GM19467 (cell line): ENCODE measurements at regions not wholly inside any gene's neighbourhood (a gene's known extent, or its start where the extent isn't known, plus 50 kb on each side); places are given as distances from the start of the nearest gene placed in this dataset.
"Not testable (repeated sequence)": the region's sequence is repeated elsewhere in the genome, so short reads cannot be mapped to it uniquely, and the experiment has no call there.

Experiments
- ATAC-seq: cut with Tn5 transposase; IDR thresholded peaks from one replicate; pipeline ENCODE4 v1.9.1; 2021; ENCODE audit warnings: mild to moderate bottlenecking, moderate library complexity; ENCODE audit not compliant: unreplicated experiment

GRCh38 chr12:128026696-128027574 is 240.0 kb upstream of the TMEM132C start:
- no peak for ATAC-seq

- ATAC-seq: no peak
Observed at GRCh38 chr12:128033473-128033872, 233.5 kb upstream of the TMEM132C start.

- no peak for ATAC-seq
Observed at GRCh38 chr12:128040971-128041370, 226.0 kb upstream of the TMEM132C start.

- ATAC-seq: not testable (repeated sequence)
Observed at GRCh38 chr12:128042283-128042682, 224.7 kb upstream of the TMEM132C start.

- ATAC-seq: no peak
Observed at GRCh38 chr12:128042825-128043224, 224.1 kb upstream of the TMEM132C start.

- no peak for ATAC-seq
Observed at GRCh38 chr12:128043317-128043716, 223.7 kb upstream of the TMEM132C start.

GRCh38 chr12:128047266-128048060 is 219.5 kb upstream of the TMEM132C start:
- ATAC-seq: no peak

- ATAC-seq: no peak
Observed at GRCh38 chr12:128052331-128052730, 214.6 kb upstream of the TMEM132C start.

- ATAC-seq: no peak
Observed at GRCh38 chr12:128052777-128053176, 214.2 kb upstream of the TMEM132C start.

- no peak for ATAC-seq
Observed at GRCh38 chr12:128055567-128055966, 211.4 kb upstream of the TMEM132C start.

- ATAC-seq: no peak
Observed at GRCh38 chr12:128056136-128056801, 210.7 kb upstream of the TMEM132C start.

- ATAC-seq: no peak
Observed at GRCh38 chr12:128057586-128057985, 209.4 kb upstream of the TMEM132C start.

GRCh38 chr12:128059621-128060370 is 207.2 kb upstream of the TMEM132C start:
- ATAC-seq: no peak

GRCh38 chr12:128068211-128068610 is 198.8 kb upstream of the TMEM132C start:
- ATAC-seq: no peak

- no peak for ATAC-seq
Observed at GRCh38 chr12:128069359-128069997, 197.5 kb upstream of the TMEM132C start.

GRCh38 chr12:128073937-128074336 is 193.0 kb upstream of the TMEM132C start:
- no peak for ATAC-seq

- no peak for ATAC-seq
Observed at GRCh38 chr12:128075332-128075731, 191.6 kb upstream of the TMEM132C start.

GRCh38 chr12:128076188-128076587 is 190.8 kb upstream of the TMEM132C start:
- no peak for ATAC-seq

GRCh38 chr12:128077211-128077916 is 189.6 kb upstream of the TMEM132C start:
- ATAC-seq: no peak

GRCh38 chr12:128077917-128078298 is 189.1 kb upstream of the TMEM132C start:
- no peak for ATAC-seq
